Activated naive CD4-positive, alpha-beta T cell treated with Interleukin-2 at 50 U/mL for 16 hours (primary cell): ENCODE measurements at regions not wholly inside any gene's neighbourhood (a gene's known extent, or its start where the extent isn't known, plus 50 kb on each side); places are given as distances from the start of the nearest gene placed in this dataset.
"Not testable (repeated sequence)": the region's sequence is repeated elsewhere in the genome, so short reads cannot be mapped to it uniquely, and the experiment has no call there.

ENCODE experiments used
- DNase-seq: peaks from one replicate; pipeline ENCODE4 v3.0.0-alpha.2; 2020

GRCh38 chr3:169029674-169030285 is 633.7 kb downstream of the MECOM start:
- no peak for DNase-seq

- no peak for DNase-seq
These were observed 634.8 kb downstream of the MECOM start for GRCh38 chr3:169028716-169029115.

DNA sequence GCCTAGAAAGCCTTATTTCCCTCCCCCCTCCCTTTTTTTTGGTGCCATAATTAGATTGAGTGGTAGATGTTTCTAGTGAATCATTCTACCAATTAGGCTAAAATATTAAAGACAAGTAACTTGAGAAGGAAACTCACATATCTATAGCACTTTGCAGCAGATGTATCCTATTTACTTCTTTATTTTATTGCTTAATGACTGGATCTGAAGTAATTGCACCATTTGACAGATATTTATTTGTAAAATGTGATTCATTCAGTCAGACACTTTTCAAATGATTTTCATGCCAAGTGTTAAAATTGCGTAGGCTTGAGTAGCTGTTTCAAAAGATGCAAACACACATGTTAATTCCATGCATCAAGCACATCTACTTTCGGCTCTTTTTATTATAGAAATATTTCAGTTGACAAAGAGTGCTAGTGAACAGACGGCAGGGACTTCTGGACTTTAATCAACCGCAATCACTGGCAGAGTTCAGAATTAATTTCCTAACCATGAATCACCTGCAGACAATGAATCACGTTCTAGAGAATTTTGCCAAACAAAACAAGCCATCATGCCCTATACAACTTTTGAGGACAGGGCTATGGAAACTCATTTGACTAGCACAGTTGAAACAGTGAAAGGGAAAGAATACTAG is 636.8 kb downstream of the MECOM start:
- DNase-seq: no peak

GRCh38 chr3:169022457-169022856 is 641.1 kb downstream of the MECOM start:
- DNase-seq: no peak

- DNase-seq: no peak
These were observed 643.1 kb downstream of the MECOM start for GRCh38 chr3:169020371-169020770.

DNA sequence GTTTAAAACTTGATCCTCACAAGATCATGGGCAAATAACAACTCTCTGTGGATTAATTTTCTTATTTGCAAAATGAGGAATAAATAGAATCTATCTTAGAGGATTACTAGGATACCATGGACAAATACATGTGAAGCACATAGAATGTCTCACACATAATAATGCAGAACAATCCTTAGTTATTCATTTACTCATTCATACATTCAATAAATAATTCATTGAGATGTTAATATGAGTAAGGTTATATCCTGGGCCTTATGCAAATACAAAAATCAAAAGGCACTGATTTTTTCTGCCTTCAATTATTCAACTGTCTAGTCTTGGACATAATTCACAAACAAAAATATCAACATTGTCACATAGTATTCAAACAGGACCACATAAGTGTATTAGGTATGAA is 654.1 kb downstream of the MECOM start:
- DNase-seq: no peak

- no peak for DNase-seq
These were observed 654.6 kb downstream of the MECOM start for GRCh38 chr3:169008776-169009358.

GRCh38 chr3:169007145-169007544 is 656.4 kb downstream of the MECOM start:
- no peak for DNase-seq

- DNase-seq: not testable (repeated sequence)
These were observed 657.1 kb downstream of the MECOM start for GRCh38 chr3:169006398-169006797.

GRCh38 chr3:169002689-169003088 is 660.8 kb downstream of the MECOM start:
- no peak for DNase-seq

DNA sequence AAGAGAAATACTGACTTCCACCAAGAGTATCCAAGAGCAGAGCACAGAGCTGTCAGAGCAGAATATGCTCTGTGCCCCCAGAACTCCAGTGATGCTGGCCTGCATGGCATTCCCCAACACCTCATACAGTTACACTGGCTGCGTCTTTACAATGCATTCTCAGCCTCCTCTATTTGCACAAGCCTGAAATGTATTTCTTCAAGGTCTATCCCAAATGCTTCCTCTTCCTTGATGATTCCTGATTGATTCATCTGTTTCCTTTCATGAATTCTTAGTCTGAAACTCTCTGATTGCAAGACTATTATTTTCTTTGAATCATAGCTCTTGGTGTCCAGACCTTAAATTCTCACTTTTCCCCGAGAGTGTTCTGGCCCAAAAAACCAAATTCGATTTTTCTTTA is 664.7 kb downstream of the MECOM start:
- DNase-seq: no peak

GRCh38 chr3:168997488-168997887 is 666.0 kb downstream of the MECOM start:
- no peak for DNase-seq

GRCh38 chr3:168996622-168997021 is 666.9 kb downstream of the MECOM start:
- no peak for DNase-seq

DNA sequence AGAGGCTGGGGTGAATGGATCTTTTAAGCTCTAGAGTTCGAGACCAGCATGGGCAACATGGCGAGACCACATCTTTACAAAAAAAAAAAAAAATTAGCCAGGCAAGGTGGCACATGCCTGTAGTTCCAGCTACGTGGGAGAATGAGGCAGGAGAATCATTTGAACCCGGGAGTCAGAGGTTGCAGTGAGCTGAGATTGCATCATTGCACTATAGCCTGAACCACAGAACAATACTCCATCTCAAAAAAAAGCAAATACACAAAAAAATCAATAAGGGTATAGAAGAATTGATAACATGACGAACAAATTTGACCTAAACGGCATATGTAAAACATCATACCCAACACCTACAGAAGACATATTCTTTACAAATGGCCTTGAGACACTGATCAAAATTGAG is 668.4 kb downstream of the MECOM start:
- DNase-seq: no peak

GRCh38 chr3:168991803-168992202 is 671.7 kb downstream of the MECOM start:
- DNase-seq: no peak

- DNase-seq: no peak
These were observed 672.9 kb downstream of the MECOM start for GRCh38 chr3:168990621-168991020.

GRCh38 chr3:168990134-168990533 is 673.4 kb downstream of the MECOM start:
- no peak for DNase-seq

DNA sequence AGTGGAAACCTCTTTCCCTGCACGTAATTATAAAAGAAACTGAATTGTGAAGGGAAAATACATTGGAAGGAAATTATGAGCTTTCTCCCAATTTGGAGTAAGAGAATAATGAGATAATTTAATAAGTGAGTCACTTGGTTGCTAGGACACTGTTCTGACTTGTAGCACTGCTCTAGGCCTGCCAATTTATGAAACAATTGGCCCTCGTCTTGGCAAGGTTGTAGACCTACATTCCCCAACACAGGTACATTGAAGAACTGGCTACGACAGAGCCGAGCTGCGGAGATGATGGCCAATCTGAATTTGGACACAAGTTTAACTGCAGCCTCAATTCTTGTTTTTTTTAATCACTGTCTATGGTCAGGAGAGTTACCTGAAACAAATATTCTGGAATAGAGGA is 674.1 kb downstream of the MECOM start:
- DNase-seq: no peak

GRCh38 chr3:168988853-168989252 is 674.7 kb downstream of the MECOM start:
- no peak for DNase-seq

GRCh38 chr3:168984872-168985271 is 678.6 kb downstream of the MECOM start:
- no peak for DNase-seq

DNA sequence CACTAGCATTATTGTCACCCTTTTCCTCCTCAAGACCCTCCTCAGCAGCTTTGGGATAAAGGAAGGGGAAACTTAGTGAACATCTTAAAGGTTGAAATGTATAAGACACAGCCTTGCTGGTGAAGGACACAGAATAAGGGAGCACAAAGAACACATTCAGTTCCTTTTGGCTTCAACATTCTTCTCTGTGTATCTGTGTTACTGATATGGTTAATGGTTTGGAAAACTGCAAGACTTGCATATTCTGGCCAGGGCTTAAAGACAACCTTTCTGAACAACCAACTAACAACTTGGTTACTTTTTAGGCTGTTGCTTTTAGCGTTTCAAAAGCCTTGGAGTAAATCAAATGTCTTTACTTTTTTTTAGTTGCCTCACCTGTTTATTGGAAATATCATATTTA is 680.5 kb downstream of the MECOM start:
- no peak for DNase-seq

- DNase-seq: no peak
These were observed 682.1 kb downstream of the MECOM start for GRCh38 chr3:168981396-168981795.

DNA sequence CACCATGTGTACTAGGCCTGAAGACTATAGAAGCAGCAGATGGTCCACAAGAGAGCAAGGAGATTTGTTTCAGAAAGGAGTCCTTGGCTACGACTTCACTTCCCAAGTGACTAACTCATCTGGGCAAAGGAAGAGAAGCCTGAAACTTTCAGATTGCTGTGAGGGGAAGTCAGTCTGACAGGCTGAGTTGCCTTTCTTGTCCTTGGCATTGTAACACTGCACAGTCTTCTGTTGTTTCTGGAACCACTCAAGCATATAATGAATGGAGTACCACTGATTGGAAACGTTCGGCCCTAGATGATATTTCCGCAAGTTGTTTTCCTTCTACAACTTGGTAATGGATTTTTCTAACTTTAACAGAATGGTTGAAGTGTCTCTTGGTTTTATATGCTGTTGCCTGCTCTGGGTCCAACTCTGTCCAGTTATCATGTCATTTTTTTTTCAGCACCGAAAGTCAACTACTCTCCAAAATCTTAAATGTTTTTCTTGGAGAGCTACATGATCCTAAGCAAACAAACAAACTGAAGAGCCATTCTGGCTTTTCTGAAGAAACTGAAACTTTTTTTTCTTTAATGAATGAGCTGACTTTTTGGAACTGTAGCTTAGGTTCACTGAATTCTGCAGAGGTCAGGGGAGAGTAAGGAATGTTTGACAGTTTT is 685.7 kb downstream of the MECOM start:
- no peak for DNase-seq

GRCh38 chr3:168976969-168977368 is 686.5 kb downstream of the MECOM start:
- no peak for DNase-seq
